ENCODE measurements at regions not wholly inside any gene's neighbourhood (a gene's known extent, or its start where the extent isn't known, plus 50 kb on each side); places are given as distances from the start of the nearest gene placed in this dataset.

GRCh38 chr4:60847614-60848013 lies 352.5 kb upstream of the ADGRL3 start:
- Histone ChIP-seq H3K36me3 (no peaks in the 10 kb centered on the region), H3K27me3 (no peaks in the 10 kb centered on the region), H3K4me1 (no peaks in the 10 kb centered on the region), H3K27ac (no peak overlapping the region), H3K9me3 (peaks cover 0 to 4% of the 10 kb centered on the region in 2 donors), H3K4me3 (no peak overlapping the region)
- TF ChIP-seq CTCF (IDR thresholded peaks at IDR 0.05) = no peak
- no peak for DNase-seq (ENCODE audit: low spot score)

- no peak for DNase-seq (ENCODE audit: low spot score)
- Histone ChIP-seq H3K27me3 (no peaks in the 10 kb centered on the region), H3K36me3 (no peaks in the 10 kb centered on the region), H3K4me3 (no peak overlapping the region), H3K27ac (no peak overlapping the region), H3K9me3 (peaks cover 0 to under 1% of the 10 kb centered on the region in 2 donors), H3K4me1 (no peaks in the 10 kb centered on the region)
- no peak for TF ChIP-seq CTCF (IDR thresholded peaks at IDR 0.05)
These were observed 342.9 kb upstream of the ADGRL3 start for GRCh38 chr4:60857130-60857753.

GRCh38 chr4:60863442-60863841 lies 336.7 kb upstream of the ADGRL3 start:
- no peaks in the 10 kb centered on the region for H3K9me3 ChIP-seq
- no peaks in the 10 kb centered on the region for H3K36me3 ChIP-seq
- TF ChIP-seq CTCF (IDR thresholded peaks at IDR 0.05) = no peak
- H3K27ac ChIP-seq = no peak overlapping the region
- no peaks in the 10 kb centered on the region for H3K27me3 ChIP-seq
- no peaks in the 10 kb centered on the region for H3K4me1 ChIP-seq
- DNase-seq (ENCODE audit: low spot score) = no peak
- H3K4me3 ChIP-seq = no peak overlapping the region

- TF ChIP-seq CTCF (IDR thresholded peaks at IDR 0.05) = no peak
- Histone ChIP-seq H3K27ac (no peak overlapping the region), H3K4me3 (no peak overlapping the region), H3K36me3 (no peaks in the 10 kb centered on the region), H3K9me3 (no peaks in the 10 kb centered on the region), H3K27me3 (no peaks in the 10 kb centered on the region), H3K4me1 (no peaks in the 10 kb centered on the region)
- no peak for DNase-seq (ENCODE audit: low spot score)
These were observed 334.9 kb upstream of the ADGRL3 start for GRCh38 chr4:60865273-60865672.

GRCh38 chr4:60868232-60868960 lies 331.7 kb upstream of the ADGRL3 start:
- Histone ChIP-seq H3K27me3 (no peaks in the 10 kb centered on the region), H3K4me3 (no peak overlapping the region), H3K9me3 (no peaks in the 10 kb centered on the region), H3K4me1 (no peaks in the 10 kb centered on the region), H3K27ac (no peak overlapping the region), H3K36me3 (no peaks in the 10 kb centered on the region)
- TF ChIP-seq CTCF (IDR thresholded peaks at IDR 0.05) = no peak
- no peak for DNase-seq (ENCODE audit: low spot score)

Measured in right atrium auricular region (tissue), 2 donors.